ACHN (cell line): ENCODE measurements at regions not wholly inside any gene's neighbourhood (a gene's known extent, or its start where the extent isn't known, plus 50 kb on each side); places are given as distances from the start of the nearest gene placed in this dataset.
"Not testable (repeated sequence)": the region's sequence is repeated elsewhere in the genome, so short reads cannot be mapped to it uniquely, and the experiment has no call there.

Source experiments
- DNase-seq: peaks from one replicate; pipeline ENCODE4 v3.0.0-alpha.2; 2015
- in situ Hi-C: cut with HindIII; loops from 2 replicates; pipeline ENCODE4 v1.10.0; 2017; ENCODE audit warnings: low sequenced_read_pairs, low pct_ligation_motif_present, low pct_unique_long_range_greater_than_20kb

DNA sequence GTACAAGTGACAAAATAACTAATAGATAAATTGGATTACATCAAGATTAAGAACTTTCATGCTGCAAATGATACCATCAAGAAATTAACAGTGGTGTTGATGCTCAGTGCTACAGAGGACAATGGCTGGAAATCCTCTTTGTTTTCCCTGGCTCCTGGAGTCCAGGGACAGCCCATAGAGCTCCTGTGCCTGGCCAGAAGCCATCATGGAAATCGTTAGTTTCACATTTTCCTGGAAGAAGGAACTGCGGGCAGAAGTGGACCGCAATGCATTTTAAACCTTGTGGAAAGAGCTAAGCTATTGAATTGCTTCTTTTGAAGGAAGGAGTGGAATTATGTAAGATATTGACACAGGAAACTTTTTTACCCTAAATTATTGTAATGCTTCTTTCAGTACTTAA is 276.0 kb downstream of the GJA1 start:
- DNase-seq, result no peak
- in situ Hi-C loops, result no loop called here

DNA sequence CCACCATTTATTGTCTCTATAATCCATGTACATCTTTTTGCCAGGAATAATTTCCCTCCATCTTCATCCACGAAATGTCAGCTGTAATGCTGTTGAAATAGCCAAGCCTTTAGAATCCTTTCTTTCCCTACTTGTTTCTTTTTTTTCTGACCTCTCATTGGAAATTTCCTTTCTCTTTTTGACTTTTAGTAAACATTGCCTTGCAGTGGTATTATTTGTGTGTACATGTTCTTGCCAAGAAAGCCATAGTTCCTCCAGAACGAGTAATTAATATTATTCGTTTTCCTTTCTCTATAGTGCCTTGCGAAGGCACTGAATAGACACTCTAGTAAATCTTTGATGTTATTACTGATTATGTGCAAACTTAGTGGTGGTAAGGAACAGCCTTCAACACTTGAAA is 282.2 kb downstream of the GJA1 start:
- DNase-seq, result no peak
- in situ Hi-C loops, result no loop called here

DNA sequence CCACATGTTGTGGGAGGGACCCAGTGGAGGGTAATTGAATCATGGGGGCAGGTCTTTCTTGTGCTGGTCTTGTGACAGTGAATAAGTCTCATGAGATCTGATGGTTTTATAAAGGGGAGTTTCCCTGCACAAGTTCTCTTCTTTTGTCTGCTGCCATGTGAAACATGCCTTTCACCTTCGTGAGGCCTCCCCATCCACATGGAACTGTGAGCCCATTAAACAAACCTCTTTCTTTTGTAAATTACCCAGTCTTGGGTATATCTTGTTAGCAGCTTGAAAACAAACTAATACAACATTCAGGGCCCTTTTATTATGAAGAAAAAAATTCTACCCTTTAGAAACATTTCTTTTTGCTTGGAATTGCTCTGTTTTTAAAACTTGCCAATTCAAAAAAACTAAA is 285.4 kb downstream of the GJA1 start:
- DNase-seq, in situ Hi-C loops: not testable (repeated sequence)

DNA sequence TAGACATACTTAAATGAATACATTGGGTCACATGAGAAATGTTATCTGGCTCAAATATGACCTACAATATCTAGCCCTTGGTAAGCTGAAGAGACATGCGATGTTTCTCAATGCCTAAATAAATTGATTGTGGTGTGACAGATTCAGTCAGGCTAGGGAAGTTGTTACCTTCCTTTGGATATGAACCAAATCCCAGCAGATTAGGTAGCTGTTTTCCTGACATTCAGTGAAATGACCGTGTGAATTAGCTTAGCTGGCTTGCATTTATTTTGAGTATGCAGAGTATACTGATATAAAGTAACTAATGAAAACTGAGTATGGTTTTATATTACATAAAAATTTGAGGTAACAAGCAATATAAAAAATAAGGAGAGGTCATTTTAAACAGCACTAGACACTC is 288.2 kb downstream of the GJA1 start:
- in situ Hi-C loops, result no loop called here
- no peak for DNase-seq

DNA sequence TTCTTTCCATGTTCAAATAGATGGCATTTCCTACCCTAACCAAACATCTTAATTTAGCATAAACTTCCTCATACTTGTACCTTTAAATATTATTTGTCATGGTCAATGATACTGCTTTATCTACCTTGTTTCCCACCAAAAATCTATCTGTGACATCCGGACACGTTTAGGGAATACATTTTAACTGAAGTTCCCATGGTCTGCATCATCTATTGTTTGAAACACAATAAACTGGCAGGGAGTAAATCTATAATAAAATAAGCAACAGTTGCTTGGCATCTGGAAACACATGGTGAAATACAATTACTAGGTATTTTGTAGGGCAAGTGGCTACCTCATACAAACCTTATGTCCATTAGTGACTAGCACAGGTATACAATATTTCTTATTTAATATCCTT is 289.1 kb downstream of the GJA1 start:
- DNase-seq, result no peak
- in situ Hi-C loops, result no loop called here

DNA sequence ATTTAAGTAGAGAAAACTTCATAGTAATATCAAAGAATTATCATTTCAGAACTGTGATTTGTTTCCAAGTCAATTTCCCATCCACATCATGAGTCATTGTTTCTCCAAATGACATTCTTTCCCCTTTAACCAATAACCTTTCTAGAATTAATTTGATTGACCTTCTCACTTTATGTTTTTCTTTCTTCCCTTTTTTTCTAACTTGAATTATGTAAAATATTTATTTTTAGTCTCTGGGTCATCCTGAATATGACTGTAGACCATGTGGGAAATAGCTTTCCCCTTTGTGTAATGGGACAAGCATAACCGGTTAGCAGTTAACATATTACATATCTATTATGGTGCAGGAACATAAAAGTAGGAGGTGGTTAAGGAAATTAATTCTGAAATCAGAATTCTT is 291.1 kb downstream of the GJA1 start:
- DNase-seq, result no peak
- in situ Hi-C loops, result no loop called here

DNA sequence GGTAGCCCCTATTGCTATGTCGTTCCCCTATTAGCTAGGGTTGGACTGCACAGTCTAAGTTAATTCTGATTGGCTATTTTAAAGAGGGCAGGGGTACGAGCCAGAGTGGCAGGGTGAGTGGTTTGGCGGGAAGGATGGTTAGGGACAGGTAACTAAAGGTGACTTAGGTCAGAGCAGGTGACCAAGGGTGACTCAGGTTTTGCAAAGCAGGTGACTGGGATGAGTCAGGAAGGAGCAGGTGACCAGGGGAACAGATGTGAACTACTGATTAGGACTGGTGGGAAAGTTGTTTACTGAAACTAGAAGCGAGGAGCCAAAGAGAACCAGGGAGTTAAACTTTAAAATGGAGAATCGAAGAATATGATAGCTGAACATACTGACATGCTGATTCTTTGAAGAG is 295.2 kb downstream of the GJA1 start:
- in situ Hi-C loops, result no loop called here

DNA sequence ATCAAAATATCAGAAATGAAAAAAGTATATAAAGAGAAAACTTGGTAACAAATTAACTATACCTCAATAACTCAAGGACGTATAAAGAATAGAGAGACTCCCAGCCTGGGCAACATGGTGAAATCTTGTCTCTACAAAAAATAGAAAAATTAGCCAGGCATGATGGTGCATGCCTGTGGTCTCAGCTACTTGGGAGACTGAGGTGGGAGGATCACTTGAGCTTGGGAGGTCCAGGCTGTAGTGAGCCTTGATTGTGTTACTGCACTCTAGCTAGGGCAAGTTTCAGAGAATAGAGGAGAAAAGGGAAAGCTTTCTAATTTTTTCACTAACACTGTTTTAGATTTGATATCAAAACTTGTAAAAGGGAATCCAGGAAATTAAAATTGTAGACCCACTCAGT is 295.9 kb downstream of the GJA1 start:
- in situ Hi-C loops, result no loop called here
- no peak for DNase-seq

More for the DNA sequence above, 295.2 kb downstream of the GJA1 start:
- DNase-seq, result no peak

DNA sequence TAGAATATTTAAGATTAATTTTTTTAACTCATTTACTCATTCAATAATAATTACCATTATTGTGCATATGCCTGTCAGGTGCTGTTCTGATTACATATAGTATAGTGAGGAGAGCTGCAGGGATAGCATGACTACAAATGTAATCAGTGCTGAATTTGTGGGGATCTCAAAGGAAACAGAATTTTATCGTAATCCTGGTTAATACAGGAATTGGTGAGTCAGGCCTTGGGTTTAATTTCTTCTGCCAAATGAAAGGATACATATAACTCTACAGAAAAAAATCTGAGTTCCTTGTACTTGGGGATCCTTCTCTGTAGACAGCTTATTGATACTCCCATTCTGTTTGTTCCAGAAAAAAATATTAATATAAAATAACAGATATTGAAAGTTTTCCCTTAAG is 297.2 kb downstream of the GJA1 start:
- no peak for DNase-seq
- in situ Hi-C loops, result no loop called here

DNA sequence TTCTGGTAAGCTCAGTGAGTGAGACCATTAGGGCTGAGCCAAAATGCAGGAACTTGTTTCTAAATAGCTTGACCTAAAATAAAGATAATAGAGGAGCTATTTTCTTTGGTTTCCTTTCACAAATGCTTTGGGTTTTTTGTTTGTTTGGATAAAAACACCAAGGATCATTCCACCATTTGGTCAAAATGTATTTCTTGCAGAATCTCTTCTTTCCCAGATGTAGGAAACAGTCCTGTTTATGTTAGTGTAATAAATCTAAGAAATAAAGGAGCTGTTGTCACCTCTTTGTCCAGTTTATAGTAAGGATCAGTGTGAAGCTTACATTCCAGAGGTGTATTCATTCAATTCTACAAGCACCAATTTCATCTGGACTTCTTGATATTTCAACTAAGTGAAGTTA is 297.8 kb downstream of the GJA1 start:
- in situ Hi-C loops, result no loop called here
- DNase-seq, result no peak

DNA sequence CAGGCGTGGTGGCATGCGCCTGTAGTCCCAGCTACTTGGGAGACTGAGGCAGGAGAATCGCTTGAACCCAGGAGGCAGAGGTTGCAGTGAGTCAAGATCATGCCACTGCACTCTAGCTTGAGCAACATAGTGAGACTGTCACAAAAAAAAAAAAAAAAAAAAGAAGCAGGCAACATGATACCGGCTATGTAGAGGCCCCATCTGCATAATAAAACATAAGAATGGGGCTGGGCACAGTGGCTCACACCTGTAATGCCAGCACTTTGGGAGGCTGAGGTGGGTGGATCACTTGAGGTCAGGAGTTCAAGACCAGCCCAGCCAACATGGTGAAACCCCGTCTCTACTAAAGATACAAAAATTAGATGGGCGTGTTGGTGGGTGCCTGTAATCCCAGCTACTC is 304.7 kb downstream of the GJA1 start:
- DNase-seq, in situ Hi-C loops: not testable (repeated sequence)

DNA sequence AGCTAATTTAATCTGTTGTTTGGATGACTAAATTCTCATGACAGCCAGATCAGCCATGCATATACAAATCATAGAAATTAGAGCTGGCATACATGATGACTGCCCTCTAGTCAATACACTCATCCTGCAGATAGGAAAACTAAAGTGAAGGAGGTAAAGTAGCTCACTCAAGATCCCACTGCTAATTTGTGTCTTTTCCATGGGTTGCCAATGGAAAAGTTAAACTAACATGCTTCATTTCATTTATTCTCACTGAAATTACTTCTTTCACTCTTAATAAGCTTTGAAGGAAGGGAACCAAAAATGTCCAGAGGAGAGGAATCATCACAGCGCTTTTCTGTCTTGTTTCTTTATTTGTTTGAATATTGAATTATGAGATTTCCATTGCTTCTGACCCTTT is 308.2 kb downstream of the GJA1 start:
- in situ Hi-C loops, result no loop called here
- DNase-seq, result no peak

DNA sequence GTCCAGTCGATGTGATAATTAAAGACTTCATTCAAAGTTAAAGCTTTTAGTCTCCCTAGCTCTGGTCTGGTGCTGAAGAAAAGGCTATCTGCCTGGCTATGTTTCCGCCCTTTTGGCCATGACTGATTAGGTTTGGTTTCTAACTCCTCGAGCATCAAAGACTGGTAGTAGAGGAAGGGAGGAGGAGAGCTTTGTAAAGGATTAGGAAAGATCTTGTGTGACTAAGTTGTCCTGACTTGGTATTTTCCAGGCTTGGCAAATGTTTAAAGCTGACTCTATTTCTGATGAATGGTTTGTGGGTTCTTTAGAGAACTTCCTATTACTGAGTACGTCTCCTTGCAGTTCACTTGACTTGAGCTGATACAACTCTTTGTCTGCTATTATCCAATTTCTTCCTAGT is 312.9 kb downstream of the GJA1 start:
- no peak for DNase-seq
- in situ Hi-C loops, result no loop called here

DNA sequence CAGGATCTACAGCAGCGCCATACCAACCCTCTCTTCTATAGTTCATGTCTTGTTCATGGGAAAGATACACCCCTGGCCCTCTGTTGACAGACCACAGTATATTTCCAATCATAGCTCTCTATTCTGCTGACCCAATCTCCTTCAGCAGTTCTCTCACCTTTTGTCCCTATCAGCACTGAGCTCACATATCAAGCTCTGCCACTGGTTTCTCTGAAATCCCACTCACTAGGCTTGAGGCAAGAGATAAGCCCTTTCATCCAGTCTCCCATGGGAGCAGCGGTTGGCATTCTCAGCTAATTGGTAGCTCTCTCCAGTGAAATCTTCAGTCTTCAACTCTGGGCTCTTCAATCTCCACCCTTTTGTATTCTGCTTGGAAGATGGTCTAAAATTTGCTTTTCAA is 313.4 kb downstream of the GJA1 start:
- in situ Hi-C loops, result no loop called here
- DNase-seq, result no peak

DNA sequence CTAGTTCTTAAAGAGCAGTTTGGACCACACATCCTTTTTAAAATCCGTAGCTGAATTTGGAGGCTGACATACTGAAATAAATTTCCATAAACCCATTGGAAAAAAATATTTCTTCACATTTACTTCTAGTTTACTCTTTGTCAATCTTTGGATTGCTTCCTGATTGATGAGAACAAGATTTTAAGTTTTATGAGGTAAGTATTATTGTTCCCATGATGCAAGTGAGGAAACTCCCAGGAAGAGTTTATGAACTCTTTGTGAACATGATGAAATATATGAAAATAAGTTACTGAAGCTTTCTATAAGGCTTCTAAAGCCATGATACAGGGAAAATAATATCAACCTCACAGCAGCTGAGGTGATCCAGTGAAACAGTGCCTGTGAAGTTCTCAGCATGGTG is 320.0 kb downstream of the GJA1 start:
- in situ Hi-C loops, result no loop called here

DNA sequence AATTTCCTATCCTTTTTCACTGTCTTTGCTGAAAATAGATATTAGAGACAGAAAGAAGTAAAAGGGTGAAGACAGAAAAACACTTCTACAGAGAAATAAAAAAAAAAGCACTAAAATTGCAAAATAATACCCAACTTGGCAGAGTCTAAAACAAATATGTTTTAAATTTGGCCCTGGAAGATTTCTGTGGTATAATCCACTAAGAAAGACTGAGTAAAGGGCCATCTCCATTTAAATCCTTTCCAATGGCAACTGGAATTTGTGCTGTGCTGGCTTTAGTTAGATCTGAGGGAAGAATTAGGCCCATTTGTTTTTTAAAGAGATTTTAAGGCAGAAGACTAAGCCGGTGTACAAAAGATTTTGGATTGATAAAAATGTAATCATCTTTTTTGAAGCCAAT is 321.2 kb downstream of the GJA1 start:
- in situ Hi-C loops, result no loop called here
- no peak for DNase-seq

More for the DNA sequence above, 320.0 kb downstream of the GJA1 start:
- no peak for DNase-seq

DNA sequence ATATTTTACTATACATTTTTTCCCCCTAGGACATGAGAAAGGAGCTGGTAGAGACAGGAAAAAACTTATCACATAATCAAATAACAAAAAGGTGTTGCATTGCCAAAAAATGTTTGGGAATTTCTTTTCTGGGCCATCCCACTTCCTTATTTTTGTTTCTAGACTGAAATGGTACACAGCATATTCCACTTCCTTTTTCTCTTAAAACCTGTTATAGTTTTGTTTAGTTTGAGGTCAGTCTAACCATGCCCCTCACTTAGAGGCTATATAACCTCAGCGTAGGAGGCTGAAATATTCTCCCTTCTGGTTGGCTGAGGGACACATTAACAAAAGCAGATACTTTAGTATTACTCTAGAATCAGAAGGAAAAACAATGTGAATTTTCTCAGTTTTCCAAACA is 323.9 kb downstream of the GJA1 start:
- in situ Hi-C loops, result no loop called here
- no peak for DNase-seq

DNA sequence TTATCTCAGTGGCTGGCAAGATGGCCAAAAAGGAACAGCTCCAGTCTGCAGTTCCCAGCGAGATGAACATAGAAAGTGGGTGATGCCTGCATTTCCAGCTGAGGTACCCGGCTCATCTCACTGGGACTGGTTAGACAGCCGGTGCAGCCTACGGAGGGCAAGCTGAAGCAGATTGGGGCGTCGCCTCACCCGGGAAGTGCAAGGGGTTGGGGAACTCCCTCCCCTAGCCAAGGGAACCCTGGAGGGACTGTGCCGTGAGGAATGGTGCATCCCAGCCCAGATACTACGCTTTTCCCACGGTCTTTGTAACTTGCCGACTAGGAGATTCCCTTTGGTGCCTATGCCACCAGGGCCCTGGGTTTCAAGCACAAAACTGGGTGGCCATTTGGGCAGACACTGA is 324.7 kb downstream of the GJA1 start:
- in situ Hi-C loops, result no loop called here
- DNase-seq, result no peak

DNA sequence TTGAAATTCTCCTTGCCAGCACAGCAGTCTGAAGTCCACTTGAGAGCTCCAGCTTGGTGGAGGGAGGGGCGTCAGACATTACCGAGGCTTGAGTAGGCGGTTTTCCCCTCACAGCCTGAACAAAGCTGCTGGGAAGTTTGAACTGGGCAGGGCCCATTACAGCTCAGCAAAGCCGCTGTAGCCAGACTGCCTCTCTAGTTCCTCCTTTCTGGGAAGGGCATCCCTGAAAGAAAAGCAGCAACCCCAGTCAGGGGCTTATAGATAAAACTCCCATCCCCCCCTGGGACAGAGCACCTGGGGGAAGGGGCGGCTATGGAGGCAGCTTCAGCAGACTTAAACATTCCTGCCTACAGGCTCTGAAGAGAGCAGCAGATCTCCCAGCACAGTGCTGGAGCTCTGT is 325.3 kb downstream of the GJA1 start:
- in situ Hi-C loops, result no loop called here
- no peak for DNase-seq

DNA sequence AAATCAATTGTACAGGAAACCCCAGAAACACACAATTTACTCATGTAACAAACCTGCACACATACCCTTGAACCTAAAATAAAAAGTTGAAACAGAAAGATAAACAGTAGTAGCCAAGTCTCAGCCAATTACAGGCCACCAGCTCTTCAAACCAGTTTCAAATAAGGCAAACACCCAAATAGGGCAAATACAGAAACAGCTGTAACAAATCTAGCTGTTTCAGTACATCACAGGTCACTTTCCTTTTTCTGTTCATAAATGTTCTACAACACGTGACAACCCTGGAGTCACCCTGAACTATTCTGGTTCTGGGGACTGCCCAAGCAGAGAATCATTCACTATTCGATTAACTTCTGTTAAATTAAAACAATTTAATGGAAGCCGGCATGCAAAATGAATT is 329.0 kb downstream of the GJA1 start:
- in situ Hi-C loops, result no loop called here
- no peak for DNase-seq

DNA sequence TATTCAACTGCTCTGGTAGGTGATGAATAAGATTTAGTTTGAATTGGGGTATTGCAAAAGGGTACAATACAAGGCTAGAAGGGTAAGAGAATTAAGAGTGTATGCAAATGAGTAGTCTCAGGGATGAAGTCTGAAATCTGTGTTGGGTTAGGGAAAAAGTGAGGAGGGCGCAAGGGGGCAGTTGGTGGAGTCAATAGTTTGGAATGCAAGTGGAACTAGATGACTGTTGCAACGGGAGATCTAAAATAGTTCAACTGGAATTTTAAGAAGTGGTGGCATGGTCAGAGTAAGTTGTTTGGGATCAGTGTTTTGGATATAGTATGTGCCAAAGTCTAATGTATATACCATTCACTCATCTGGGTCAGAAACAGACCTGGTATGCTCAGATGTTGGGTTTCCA is 329.6 kb downstream of the GJA1 start:
- DNase-seq, result no peak
- in situ Hi-C loops, result no loop called here
